GM12878 (cell line): ENCODE measurements at regions not wholly inside any gene's neighbourhood (a gene's known extent, or its start where the extent isn't known, plus 50 kb on each side); places are given as distances from the start of the nearest gene placed in this dataset.

Experiments used
- ATAC-seq: fragments of 200-7000 bp; cut with Tn5 transposase; 3 replicates; pipeline ENCODE4 v1.9.1; 2020; ENCODE audit warnings: mild to moderate bottlenecking, moderate library complexity
- BruUV-seq: library from RNA; stranded (reverse); fragments of 400-500 nt; replicated peaks from 2 replicates; lab custom pipeline; 2021; lab: Mats Ljungman, UMichigan
- CTCF ChIA-PET: fragments of 300-600 bp; sonication (Branson Sonifier 250); formaldehyde crosslinking; extraction: SDS; loops from one replicate; lab custom pipeline; 2021; ENCODE audit warnings: inconsistent platforms; lab: Yijun Ruan, JAX
- POLR2A ChIA-PET: fragments of 350-600 bp; formaldehyde crosslinking; extraction: SDS; loops from one replicate; lab custom pipeline; 2021; ENCODE audit warnings: inconsistent platforms; lab: Charles Lee
- RAD21 ChIA-PET: fragments of 300-600 bp; sonication (Branson Sonifier 250); formaldehyde crosslinking; loops from one replicate; lab custom pipeline; 2023; ENCODE audit warnings: antibody characterized with exemption; ENCODE audit not compliant: unreplicated experiment; lab: Charles Lee
- SMC1A ChIA-PET: fragments of 300-600 bp; sonication (Branson Sonifier 250); formaldehyde crosslinking; loops from one replicate; lab custom pipeline; 2023; ENCODE audit not compliant: unreplicated experiment, uncharacterized antibody; lab: Charles Lee
- DNase-seq: peaks from one replicate; pipeline ENCODE4 v3.0.0-alpha.2; 2011; ENCODE audit warnings: low read depth, low spot score
- FAIRE-seq: peaks from 3 replicates; lab custom pipeline; 2011; peaks lifted over from hg19 to GRCh38; lab: Jason Lieb, UNC
- H2AFZ ChIP-seq: 2 replicates; pipeline ENCODE4 v1.6.0; 2011; ENCODE audit warnings: low read depth, low read length, control low read depth; ENCODE audit not compliant: control insufficient read depth
- H3K27ac ChIP-seq: 2 replicates; pipeline ENCODE4 v1.5.1; 2011; ENCODE audit warnings: control low read depth; ENCODE audit not compliant: control insufficient read depth, insufficient read depth
- H3K27me3 ChIP-seq, 2 experiments: replicated peaks in 1 of 2; 2 replicates each; pipeline versions ENCODE4 v1.6.0 to v1.6.1; 2011; ENCODE audit warnings: low read length in 1 of 2; ENCODE audit not compliant: control insufficient read depth in 2 of 2, insufficient read depth in 2 of 2
- H3K36me3 ChIP-seq, 2 experiments: 2 replicates each; pipeline ENCODE4 v1.5.1; 2011; ENCODE audit warnings: low read length in 1 of 2; ENCODE audit not compliant: control insufficient read depth in 2 of 2, insufficient read depth in 2 of 2
- H3K4me1 ChIP-seq: 2 replicates; pipeline ENCODE4 v1.6.1; 2011; ENCODE audit warnings: mild to moderate bottlenecking, low read length, moderate library complexity, mixed read lengths; ENCODE audit not compliant: control insufficient read depth, insufficient read depth
- H3K4me2 ChIP-seq: 2 replicates; pipeline ENCODE4 v1.6.0; 2011; ENCODE audit warnings: control low read depth; ENCODE audit not compliant: control insufficient read depth, insufficient read depth
- H3K4me3 ChIP-seq: fragments of 200-600 bp; sonication (generic); 2 replicates; pipeline ENCODE4 v1.5.1; 2016
- H3K79me2 ChIP-seq: 2 replicates; pipeline ENCODE4 v1.6.0; 2011; ENCODE audit warnings: low read length; ENCODE audit not compliant: control insufficient read depth, insufficient read depth
- H3K9ac ChIP-seq: 2 replicates; pipeline ENCODE4 v1.8.0; 2011; ENCODE audit warnings: low read length, control low read depth, mixed read lengths; ENCODE audit not compliant: control insufficient read depth, insufficient read depth
- H3K9me3 ChIP-seq: replicated peaks from 3 replicates; pipeline ENCODE4 v1.5.1; 2011; ENCODE audit warnings: mild to moderate bottlenecking, low read length; ENCODE audit not compliant: control insufficient read depth, insufficient read depth
- H4K20me1 ChIP-seq: 2 replicates; pipeline ENCODE4 v1.6.0; 2011; ENCODE audit not compliant: control insufficient read depth, insufficient read depth
- GABPA ChIP-seq: IDR thresholded peaks from 2 replicates; pipeline ENCODE4 v1.6.1; 2014; ENCODE audit warnings: antibody characterized with exemption, low read depth, mild to moderate bottlenecking, inconsistent platforms
- KLF5 ChIP-seq: fragments of 450-650 bp; IDR thresholded peaks from 2 replicates; pipeline ENCODE4 v1.6.1; 2014; ENCODE audit warnings: mild to moderate bottlenecking; ENCODE audit not compliant: partially characterized antibody
- MXI1 ChIP-seq: fragments of 150-350 bp; IDR thresholded peaks from 2 replicates; pipeline ENCODE4 v1.6.1; 2011; ENCODE audit warnings: low read depth, mild to moderate bottlenecking, inconsistent platforms, low read length, improper control_type of control experiment
- NFIC ChIP-seq: IDR thresholded peaks from 2 replicates; pipeline ENCODE4 v1.6.1; 2012; ENCODE audit warnings: low read depth, mild to moderate bottlenecking, inconsistent platforms, low read length, moderate library complexity
- POU2F2 ChIP-seq: IDR thresholded peaks from 3 replicates; pipeline ENCODE4 v1.6.1; 2011; ENCODE audit warnings: low read depth, mild to moderate bottlenecking, low read length, borderline replicate concordance
- RBBP5 ChIP-seq: fragments of 200-600 bp; sonication (generic); conservative IDR thresholded peaks from 2 replicates; pipeline ENCODE4 v1.6.1; 2016
- RELA ChIP-seq: fragments of 450-650 bp; IDR thresholded peaks from 2 replicates; pipeline ENCODE4 v1.8.0; 2014; ENCODE audit warnings: borderline replicate concordance; ENCODE audit not compliant: partially characterized antibody
- SIX5 ChIP-seq: IDR thresholded peaks from 2 replicates; pipeline ENCODE4 v1.6.1; 2011; ENCODE audit warnings: mild to moderate bottlenecking, low read depth, low read length, moderate library complexity; ENCODE audit not compliant: severe bottlenecking
- SREBF1 ChIP-seq: IDR thresholded peaks from 2 replicates; pipeline ENCODE4 v1.6.1; 2012; ENCODE audit warnings: mild to moderate bottlenecking, low read length
- ZBTB33 ChIP-seq: fragments of 450-650 bp; IDR thresholded peaks from 2 replicates; pipeline ENCODE4 v1.6.1; 2017; ENCODE audit warnings: mild to moderate bottlenecking
- ZBTB4 ChIP-seq: fragments of 450-650 bp; formaldehyde crosslinking; IDR thresholded peaks from 2 replicates; pipeline ENCODE4 v1.4.0; 2022; ENCODE audit warnings: mild to moderate bottlenecking, moderate library complexity
- WGBS: methylation state at CpG from one replicate; pipeline ENCODE4 v1.1.6; 2016; ENCODE audit warnings: low lambda C conversion rate; ENCODE audit not compliant: insufficient replicate concordance, insufficient coverage; ENCODE audit errors: missing lambda C conversion rate; 5-methylcytosine and 5-hydroxymethylcytosine counted together
- in situ Hi-C: fragments of 300-500 bp; cut with MboI; formaldehyde crosslinking; loops from 9 replicates; pipeline ENCODE4 v1.14.3; 2018; ENCODE audit warnings: mixed read lengths
- intact Hi-C: fragments of 100-400 bp; cut with micrococcal nuclease; formaldehyde crosslinking; loops from one replicate; pipeline ENCODE4 v1.14.2; 2022; ENCODE audit not compliant: unreplicated experiment

DNA sequence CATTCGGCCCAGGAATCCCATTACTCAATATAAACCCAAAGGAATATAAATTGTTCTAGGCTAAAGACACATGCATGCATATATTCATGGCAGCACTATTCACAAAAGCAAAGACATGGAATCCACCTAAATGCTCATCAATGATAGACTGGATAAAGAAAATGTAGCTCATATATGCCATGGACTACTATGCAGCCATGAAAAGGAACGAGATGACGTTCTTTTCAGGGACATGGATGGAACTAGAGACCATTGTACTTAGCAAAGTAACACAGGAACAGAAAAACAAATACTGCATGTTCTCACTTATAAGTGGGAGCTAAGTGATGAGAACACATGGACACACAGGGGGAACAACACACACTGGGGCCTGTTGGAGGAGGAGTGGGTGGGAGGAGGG lies 769.5 kb downstream of the TBC1D32 start:
- no peak overlapping the region for H3K27ac ChIP-seq
- H3K27me3 ChIP-seq: no peaks in the 10 kb centered on the region
- H4K20me1 ChIP-seq: no peaks in the 10 kb centered on the region
- intact Hi-C loops (no loop called here), in situ Hi-C loops (no loop called here)
- H2AFZ ChIP-seq: no peak overlapping the region
- no peak for TF ChIP-seq MXI1
- no peak for TF ChIP-seq POU2F2
- no peak for TF ChIP-seq ZBTB4
- no peak for TF ChIP-seq GABPA
- TF ChIP-seq NFIC: no peak
- no peak for TF ChIP-seq SREBF1
- no peak for TF ChIP-seq RELA
- no peak for TF ChIP-seq SIX5
- TF ChIP-seq ZBTB33: no peak
- no peak for TF ChIP-seq KLF5
- no peak for TF ChIP-seq RBBP5
- H3K9ac ChIP-seq: no peak overlapping the region
- H3K9me3 ChIP-seq: no peaks in the 10 kb centered on the region
- no peaks in the 10 kb centered on the region for H3K36me3 ChIP-seq
- DNase-seq (no peak), ATAC-seq (no peak), FAIRE-seq (no peak)
- ChIA-PET POLR2A (no interaction called here), CTCF (no interaction called here), SMC1A (no interaction called here), RAD21 (no interaction called here)
- H3K4me3 ChIP-seq: no peak overlapping the region
- H3K4me2 ChIP-seq: no peak overlapping the region
- 0% methylated on average over 3 of the region's 3 CpGs for WGBS
- no peaks in the 10 kb centered on the region for H3K4me1 ChIP-seq
- H3K79me2 ChIP-seq: no peaks in the 10 kb centered on the region
- no TSS peak for BruUV-seq
